HEK293 (cell line): ENCODE measurements at regions not wholly inside any gene's neighbourhood (a gene's known extent, or its start where the extent isn't known, plus 50 kb on each side); places are given as distances from the start of the nearest gene placed in this dataset.

Experiments
- CTCF ChIA-PET: fragments of 350-600 bp; formaldehyde crosslinking; extraction: SDS; loops from one replicate; lab custom pipeline; 2021; ENCODE audit warnings: antibody characterized with exemption; lab: Yijun Ruan, JAX
- POLR2A ChIA-PET: fragments of 300-600 bp; formaldehyde crosslinking; extraction: SDS; loops from one replicate; lab custom pipeline; 2020; ENCODE audit warnings: antibody characterized with exemption, inconsistent platforms; lab: Yijun Ruan, JAX
- H3K27ac ChIP-seq: fragments of 200-500 bp; sonication (Bioruptor generic); 2 replicates; pipeline ENCODE4 v1.5.1; 2014; ENCODE audit warnings: low read depth, low read length, control low read depth, inconsistent platforms; ENCODE audit errors: extremely low read depth
- H3K36me3 ChIP-seq, 2 experiments: fragments of 200-500 bp in 1 of 2; sonication (Bioruptor generic) in 1 of 2; 1 replicate in 1 of 2; 2 replicates in 1 of 2; pipeline ENCODE4 v1.5.1; 2014 to 2017; ENCODE audit warnings: inconsistent platforms in 2 of 2, low read length in 2 of 2; ENCODE audit not compliant: control insufficient read depth in 2 of 2, insufficient read depth in 1 of 2
- H3K4me1 ChIP-seq: fragments of 200-500 bp; sonication (Bioruptor generic); 2 replicates; pipeline ENCODE4 v1.5.1; 2014; ENCODE audit warnings: mild to moderate bottlenecking, low read length, inconsistent platforms; ENCODE audit not compliant: control insufficient read depth, insufficient read depth
- H3K4me3 ChIP-seq: 2 replicates; pipeline ENCODE4 v1.5.1; 2011; ENCODE audit warnings: low read depth, mild to moderate bottlenecking, control low read depth, low read length, moderate library complexity
- H3K9me3 ChIP-seq: fragments of 200-500 bp; sonication (Bioruptor generic); 2 replicates; pipeline ENCODE4 v1.5.1; 2014; ENCODE audit warnings: low read depth, low read length, inconsistent platforms; ENCODE audit not compliant: control insufficient read depth, insufficient read depth
- KLF7 ChIP-seq: fragments of 450-650 bp; formaldehyde crosslinking; IDR thresholded peaks from 2 replicates; pipeline ENCODE4 v1.5.1; 2016; ENCODE audit warnings: missing biosample characterization, missing genetic modification characterization, borderline replicate concordance
- REPIN1 ChIP-seq: fragments of 450-650 bp; formaldehyde crosslinking; IDR thresholded peaks from 2 replicates; pipeline ENCODE4 v1.5.1; 2017; ENCODE audit warnings: missing biosample characterization, missing genetic modification characterization, low read depth
- ZBTB11 ChIP-seq: fragments of 450-650 bp; formaldehyde crosslinking; conservative IDR thresholded peaks from 2 replicates; pipeline ENCODE4 v1.5.1; 2016; ENCODE audit warnings: low read depth, missing biosample characterization, missing genetic modification characterization
- ZFP69B ChIP-seq: fragments of 450-650 bp; formaldehyde crosslinking; IDR thresholded peaks from 2 replicates; pipeline ENCODE4 v1.5.1; 2016; ENCODE audit warnings: missing biosample characterization, missing genetic modification characterization
- ZNF121 ChIP-seq: fragments of 450-650 bp; formaldehyde crosslinking; IDR thresholded peaks from 2 replicates; pipeline ENCODE4 v1.5.1; 2016; ENCODE audit warnings: missing biosample characterization, missing genetic modification characterization
- ZNF132 ChIP-seq: fragments of 450-650 bp; formaldehyde crosslinking; IDR thresholded peaks from 2 replicates; pipeline ENCODE4 v1.5.1; 2017; ENCODE audit warnings: missing biosample characterization, missing genetic modification characterization, borderline replicate concordance
- ZNF157 ChIP-seq: fragments of 450-650 bp; formaldehyde crosslinking; IDR thresholded peaks from 2 replicates; pipeline ENCODE4 v1.5.1; 2016; ENCODE audit warnings: missing biosample characterization, missing genetic modification characterization
- ZNF16 ChIP-seq: fragments of 450-650 bp; formaldehyde crosslinking; IDR thresholded peaks from 2 replicates; pipeline ENCODE4 v1.5.1; 2016; ENCODE audit warnings: low read depth, missing biosample characterization, missing genetic modification characterization
- ZNF175 ChIP-seq: fragments of 450-650 bp; formaldehyde crosslinking; IDR thresholded peaks from 2 replicates; pipeline ENCODE4 v1.5.1; 2016; ENCODE audit warnings: missing biosample characterization, missing genetic modification characterization
- ZNF18 ChIP-seq: fragments of 450-650 bp; formaldehyde crosslinking; IDR thresholded peaks from 2 replicates; pipeline ENCODE4 v1.5.1; 2016; ENCODE audit warnings: missing biosample characterization, missing genetic modification characterization
- ZNF202 ChIP-seq: fragments of 450-650 bp; formaldehyde crosslinking; IDR thresholded peaks from 2 replicates; pipeline ENCODE4 v1.5.1; 2016; ENCODE audit warnings: missing biosample characterization, missing genetic modification characterization, borderline replicate concordance
- ZNF211 ChIP-seq: fragments of 450-650 bp; formaldehyde crosslinking; IDR thresholded peaks from 2 replicates; pipeline ENCODE4 v1.5.1; 2016; ENCODE audit warnings: low read depth, missing biosample characterization, missing genetic modification characterization
- ZNF23 ChIP-seq: fragments of 450-650 bp; formaldehyde crosslinking; IDR thresholded peaks from 2 replicates; pipeline ENCODE4 v1.5.1; 2016; ENCODE audit warnings: missing biosample characterization, missing genetic modification characterization, borderline replicate concordance
- ZNF292 ChIP-seq: fragments of 450-650 bp; formaldehyde crosslinking; IDR thresholded peaks from 2 replicates; pipeline ENCODE4 v1.5.1; 2016; ENCODE audit warnings: low read depth, missing biosample characterization, missing genetic modification characterization, borderline replicate concordance
- ZNF391 ChIP-seq: fragments of 450-650 bp; formaldehyde crosslinking; IDR thresholded peaks from 2 replicates; pipeline ENCODE4 v1.5.1; 2016; ENCODE audit warnings: low read depth, missing biosample characterization, missing genetic modification characterization, borderline replicate concordance
- ZNF510 ChIP-seq: fragments of 450-650 bp; formaldehyde crosslinking; IDR thresholded peaks from 2 replicates; pipeline ENCODE4 v1.5.1; 2018; ENCODE audit warnings: mild to moderate bottlenecking, missing genetic modification characterization, missing biosample characterization; ENCODE audit not compliant: insufficient replicate concordance
- ZNF521 ChIP-seq: fragments of 450-650 bp; formaldehyde crosslinking; IDR thresholded peaks from 2 replicates; pipeline ENCODE4 v1.5.1; 2017; ENCODE audit warnings: missing biosample characterization, mild to moderate bottlenecking, missing genetic modification characterization
- ZNF623 ChIP-seq: fragments of 450-650 bp; formaldehyde crosslinking; IDR thresholded peaks from 2 replicates; pipeline ENCODE4 v1.5.1; 2016; ENCODE audit warnings: missing biosample characterization, missing genetic modification characterization
- ZNF701 ChIP-seq: fragments of 450-650 bp; formaldehyde crosslinking; IDR thresholded peaks from 2 replicates; pipeline ENCODE4 v1.5.1; 2016; ENCODE audit warnings: missing biosample characterization, missing genetic modification characterization
- ZNF704 ChIP-seq: fragments of 450-650 bp; formaldehyde crosslinking; IDR thresholded peaks from 2 replicates; pipeline ENCODE4 v1.5.1; 2016; ENCODE audit warnings: missing biosample characterization, missing genetic modification characterization
- ZNF830 ChIP-seq: fragments of 450-650 bp; IDR thresholded peaks from 2 replicates; pipeline ENCODE4 v1.5.0; 2018; ENCODE audit warnings: missing biosample characterization, missing genetic modification characterization, low read depth, mild to moderate bottlenecking, moderate library complexity
- TF ChIP-seq, protein P1 (sequence below): IDR thresholded peaks from 2 replicates; pipeline ENCODE4 v1.6.1; 2011; ENCODE audit warnings: mild to moderate bottlenecking, low read depth, low read length, borderline replicate concordance
- TF ChIP-seq, protein P2 (sequence below): sonication (generic); formaldehyde crosslinking; IDR thresholded peaks from 2 replicates; pipeline ENCODE4 v1.8.1; 2022; ENCODE audit warnings: mild to moderate bottlenecking, moderate library complexity, missing genetic modification reagents

GRCh38 chr4:54393243-54393642 lies 164.2 kb downstream of the PDGFRA start (continued):
- TF ChIP-seq, protein P1, sequence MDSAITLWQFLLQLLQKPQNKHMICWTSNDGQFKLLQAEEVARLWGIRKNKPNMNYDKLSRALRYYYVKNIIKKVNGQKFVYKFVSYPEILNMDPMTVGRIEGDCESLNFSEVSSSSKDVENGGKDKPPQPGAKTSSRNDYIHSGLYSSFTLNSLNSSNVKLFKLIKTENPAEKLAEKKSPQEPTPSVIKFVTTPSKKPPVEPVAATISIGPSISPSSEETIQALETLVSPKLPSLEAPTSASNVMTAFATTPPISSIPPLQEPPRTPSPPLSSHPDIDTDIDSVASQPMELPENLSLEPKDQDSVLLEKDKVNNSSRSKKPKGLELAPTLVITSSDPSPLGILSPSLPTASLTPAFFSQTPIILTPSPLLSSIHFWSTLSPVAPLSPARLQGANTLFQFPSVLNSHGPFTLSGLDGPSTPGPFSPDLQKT, result no peak
- TF ChIP-seq ZNF510, result no peak

- POLR2A ChIA-PET, result no interaction called here
Measured at GRCh38 chr4:54395013-54395527, 166.0 kb downstream of the PDGFRA start.

GRCh38 chr4:54400188-54400587 lies 171.1 kb downstream of the PDGFRA start:
- CTCF ChIA-PET, result no interaction called here
- Histone ChIP-seq H3K36me3 (no peaks in the 10 kb centered on the region), H3K27ac (no peak overlapping the region), H3K9me3 (no peaks in the 10 kb centered on the region), H3K4me3 (no peak overlapping the region), H3K4me1 (no peaks in the 10 kb centered on the region)
- TF ChIP-seq ZNF830 (tag by site-specific recombination) (no peak), ZNF292 (tag by site-specific recombination) (no peak), ZNF202 (tag by site-specific recombination) (no peak), ZNF521 (tag by site-specific recombination) (no peak), ZNF391 (tag by site-specific recombination) (no peak), ZNF623 (tag by site-specific recombination) (no peak)
- TF ChIP-seq, protein P2, sequence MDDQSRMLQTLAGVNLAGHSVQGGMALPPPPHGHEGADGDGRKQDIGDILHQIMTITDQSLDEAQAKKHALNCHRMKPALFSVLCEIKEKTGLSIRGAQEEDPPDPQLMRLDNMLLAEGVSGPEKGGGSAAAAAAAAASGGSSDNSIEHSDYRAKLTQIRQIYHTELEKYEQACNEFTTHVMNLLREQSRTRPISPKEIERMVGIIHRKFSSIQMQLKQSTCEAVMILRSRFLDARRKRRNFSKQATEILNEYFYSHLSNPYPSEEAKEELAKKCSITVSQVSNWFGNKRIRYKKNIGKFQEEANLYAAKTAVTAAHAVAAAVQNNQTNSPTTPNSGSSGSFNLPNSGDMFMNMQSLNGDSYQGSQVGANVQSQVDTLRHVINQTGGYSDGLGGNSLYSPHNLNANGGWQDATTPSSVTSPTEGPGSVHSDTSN (CRISPR knock-in tag), result no peak
- POLR2A ChIA-PET, result no interaction called here

More at GRCh38 chr4:54395013-54395527, 166.0 kb downstream of the PDGFRA start:
- H3K27ac ChIP-seq, result no peak overlapping the region
- no peaks in the 10 kb centered on the region for H3K36me3 ChIP-seq
- no peaks in the 10 kb centered on the region for H3K4me1 ChIP-seq
- CTCF ChIA-PET, result no interaction called here
- H3K9me3 ChIP-seq, result no peaks in the 10 kb centered on the region
- TF ChIP-seq ZNF701 (no peak), ZNF175 (tag by site-specific recombination) (no peak), ZNF23 (tag by site-specific recombination) (no peak), ZNF132 (tag by site-specific recombination) (no peak), ZNF121 (tag by site-specific recombination) (no peak), ZNF211 (tag by site-specific recombination) (no peak), ZFP69B (tag by site-specific recombination) (no peak), ZNF704 (tag by site-specific recombination) (no peak), ZNF16 (no peak)
- H3K4me3 ChIP-seq, result no peak overlapping the region

DNA sequence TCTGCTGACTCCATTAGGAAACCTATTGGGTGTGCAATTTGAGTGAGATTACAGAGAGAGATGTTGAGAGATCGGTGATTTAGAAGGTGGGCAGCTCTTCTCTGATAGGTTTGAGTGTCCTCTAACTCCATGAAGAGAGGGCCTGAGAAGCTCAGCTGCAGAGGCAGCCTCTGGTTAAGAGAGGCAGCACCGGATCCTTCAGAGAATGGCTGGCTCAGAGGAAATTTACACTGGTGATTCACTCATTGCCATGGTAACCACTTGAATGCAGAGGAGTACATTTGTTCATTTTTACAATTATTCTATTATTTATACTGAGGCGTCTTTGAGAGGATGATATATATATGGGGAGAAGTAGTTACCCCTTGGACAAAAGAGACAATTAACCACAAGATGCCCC lies 171.7 kb downstream of the PDGFRA start:
- POLR2A ChIA-PET, result no interaction called here
- Histone ChIP-seq H3K4me1 (no peaks in the 10 kb centered on the region), H3K4me3 (no peak overlapping the region), H3K9me3 (no peaks in the 10 kb centered on the region), H3K36me3 (no peaks in the 10 kb centered on the region), H3K27ac (no peak overlapping the region)
- CTCF ChIA-PET, result no interaction called here
- no peak for TF ChIP-seq ZNF157 (tag by site-specific recombination)
- TF ChIP-seq ZBTB11 (tag by site-specific recombination), result no peak
- no peak for TF ChIP-seq ZNF18 (tag by site-specific recombination)
- no peak for TF ChIP-seq KLF7 (tag by site-specific recombination)
- no peak for TF ChIP-seq REPIN1 (tag by site-specific recombination)
